Liver (tissue), 8 donors: ENCODE measurements at regions not wholly inside any gene's neighbourhood (a gene's known extent, or its start where the extent isn't known, plus 50 kb on each side); places are given as distances from the start of the nearest gene placed in this dataset.

Source experiments
- DNase-seq: peaks from one replicate; pipeline ENCODE4 v3.0.0-alpha.2; 2017; ENCODE audit warnings: low spot score
- H3K27ac ChIP-seq, 2 donors: one replicate each; pipeline ENCODE4 v1.7.0; 2013; ENCODE audit warnings: inconsistent platforms in 2 of 2, low read length in 2 of 2, control low read depth in 1 of 2, low read depth in 1 of 2, mild to moderate bottlenecking in 1 of 2
- H3K27me3 ChIP-seq, 4 donors: one replicate each; pipeline versions ENCODE4 v1.6.1 to v1.7.0; 2013; ENCODE audit warnings: low read length in 3 of 4, inconsistent platforms in 1 of 4, mild to moderate bottlenecking in 1 of 4, moderate library complexity in 1 of 4; ENCODE audit not compliant: control insufficient read depth in 4 of 4, insufficient read depth in 4 of 4
- H3K36me3 ChIP-seq, 4 donors: one replicate each; pipeline versions ENCODE4 v1.6.1 to v1.7.0; 2013; ENCODE audit warnings: low read length in 3 of 4, mild to moderate bottlenecking in 3 of 4, low read depth in 1 of 4, moderate library complexity in 1 of 4; ENCODE audit not compliant: control insufficient read depth in 4 of 4, insufficient read depth in 3 of 4
- H3K4me1 ChIP-seq, 4 donors: one replicate each; pipeline versions ENCODE4 v1.6.1 to v1.7.0; 2013; ENCODE audit warnings: low read length in 3 of 4, mild to moderate bottlenecking in 3 of 4, moderate library complexity in 1 of 4; ENCODE audit not compliant: control insufficient read depth in 4 of 4, insufficient read depth in 4 of 4
- H3K4me3 ChIP-seq, 3 donors: one replicate each; pipeline versions ENCODE4 v1.6.1 to v1.7.0; 2013; ENCODE audit warnings: low read length in 3 of 3, control low read depth in 1 of 3, low read depth in 1 of 3, mild to moderate bottlenecking in 1 of 3
- H3K9ac ChIP-seq, 2 donors: one replicate each; pipeline ENCODE4 v1.7.0; 2013; ENCODE audit warnings: low read length in 2 of 2, mild to moderate bottlenecking in 2 of 2, moderate library complexity in 2 of 2, control low read depth in 1 of 2, low read depth in 1 of 2
- H3K9me3 ChIP-seq, 4 donors: one replicate each; pipeline versions ENCODE4 v1.6.1 to v1.7.0; 2013; ENCODE audit warnings: low read length in 3 of 4; ENCODE audit not compliant: control insufficient read depth in 4 of 4
- EGR1 ChIP-seq, 2 donors: IDR thresholded peaks; 2 replicates each; pipeline ENCODE4 v1.6.1; 2016 to 2018; ENCODE audit warnings: antibody characterized with exemption in 2 of 2, low read depth in 2 of 2
- FOXA1 ChIP-seq: IDR thresholded peaks from 2 replicates; pipeline ENCODE4 v1.6.1; 2016; ENCODE audit warnings: antibody characterized with exemption
- FOXA2 ChIP-seq: IDR thresholded peaks from 2 replicates; pipeline ENCODE4 v1.6.1; 2016; ENCODE audit warnings: antibody characterized with exemption
- GABPA ChIP-seq, 2 donors: IDR thresholded peaks in 1 of 2; conservative IDR thresholded peaks in 1 of 2; 2 replicates each; pipeline ENCODE4 v1.6.1; 2016; ENCODE audit warnings: antibody characterized with exemption in 2 of 2, mild to moderate bottlenecking in 1 of 2, moderate library complexity in 1 of 2
- HNF4A ChIP-seq, 2 donors: conservative IDR thresholded peaks; 2 replicates each; pipeline ENCODE4 v1.6.1; 2016; ENCODE audit warnings: antibody characterized with exemption in 2 of 2, mild to moderate bottlenecking in 2 of 2
- HNF4G ChIP-seq: IDR thresholded peaks from 2 replicates; pipeline ENCODE4 v1.6.1; 2016; ENCODE audit warnings: antibody characterized with exemption
- JUND ChIP-seq, 2 donors: IDR thresholded peaks; 2 replicates each; pipeline ENCODE4 v1.6.1; 2016; ENCODE audit warnings: antibody characterized with exemption in 2 of 2
- MAX ChIP-seq: IDR thresholded peaks from 2 replicates; pipeline ENCODE4 v1.6.1; 2016; ENCODE audit warnings: antibody characterized with exemption
- NR2F2 ChIP-seq: IDR thresholded peaks from 2 replicates; pipeline ENCODE4 v1.6.1; 2016; ENCODE audit warnings: antibody characterized with exemption
- RAD21 ChIP-seq, 2 donors: IDR thresholded peaks; 2 replicates each; pipeline ENCODE4 v1.6.1; 2016; ENCODE audit warnings: antibody characterized with exemption in 2 of 2, mild to moderate bottlenecking in 2 of 2
- REST ChIP-seq: IDR thresholded peaks from 2 replicates; pipeline ENCODE4 v1.6.1; 2016; ENCODE audit warnings: antibody characterized with exemption, mild to moderate bottlenecking
- RXRA ChIP-seq, 2 donors: IDR thresholded peaks; 2 replicates each; pipeline ENCODE4 v1.6.1; 2017 to 2018; ENCODE audit warnings: antibody characterized with exemption in 2 of 2, mild to moderate bottlenecking in 1 of 2
- SP1 ChIP-seq: IDR thresholded peaks from 2 replicates; pipeline ENCODE4 v1.6.1; 2018; ENCODE audit warnings: antibody characterized with exemption, mild to moderate bottlenecking
- TAF1 ChIP-seq: conservative IDR thresholded peaks from 2 replicates; pipeline ENCODE4 v1.6.1; 2016; ENCODE audit warnings: antibody characterized with exemption, mild to moderate bottlenecking
- YY1 ChIP-seq: IDR thresholded peaks from 2 replicates; pipeline ENCODE4 v1.6.1; 2016; ENCODE audit warnings: antibody characterized with exemption, mild to moderate bottlenecking
- WGBS: extraction: QIAGEN DNeasy Blood & Tissue Kit; methylation state at CpG from one replicate; pipeline ENCODE4 v1.1.7; 2013; 5-methylcytosine and 5-hydroxymethylcytosine counted together
- TF ChIP-seq, protein P1 (sequence below): IDR thresholded peaks from 2 replicates; pipeline ENCODE4 v1.6.1; 2016; ENCODE audit warnings: antibody characterized with exemption
- TF ChIP-seq, protein P2 (sequence below): IDR thresholded peaks from 2 replicates; pipeline ENCODE4 v1.6.1; 2016; ENCODE audit warnings: antibody characterized with exemption
- TF ChIP-seq, protein P3 (sequence below): fragments of 150-350 bp; IDR thresholded peaks from 2 replicates; pipeline ENCODE4 v1.5.1; 2017; ENCODE audit warnings: improper control_type of control experiment, low read depth, low read length; ENCODE audit not compliant: missing input control
- donor health status: healthy.
- donor health status: healthy.
- donor health status: healthy.
- donor health status: healthy.
- donor health status: healthy.

DNA sequence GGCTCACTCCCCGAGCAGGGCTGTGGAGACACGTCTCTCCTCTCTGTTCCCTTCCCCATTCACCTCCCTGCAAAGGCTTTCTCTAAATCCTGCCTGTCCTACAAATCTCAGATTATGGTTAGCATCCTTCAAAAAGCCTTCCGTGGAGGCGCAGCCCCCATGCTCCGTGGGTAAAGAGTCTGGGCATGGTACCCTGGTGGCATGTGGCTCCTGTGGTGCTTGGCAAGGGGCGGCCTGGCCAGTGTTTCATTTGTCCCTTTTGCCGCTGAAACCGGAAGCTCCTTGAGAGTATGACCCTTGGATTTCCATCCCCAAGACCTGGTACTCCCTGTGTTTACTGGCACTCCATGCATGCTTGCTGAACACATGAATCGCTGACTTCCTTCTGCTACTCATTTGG, 839.3 kb upstream of the SALL3 start:
- Histone ChIP-seq H3K9me3 (no peaks in the 10 kb centered on the region), H3K4me3 (no peak overlapping the region), H3K4me1 (no peaks in the 10 kb centered on the region), H3K27me3 (no peaks in the 10 kb centered on the region), H3K27ac (no peak overlapping the region), H3K36me3 (no peaks in the 10 kb centered on the region), H3K9ac (no peak overlapping the region)
- no peak for DNase-seq
- 74% methylated on average over 9 of the region's 9 CpGs for WGBS
- TF ChIP-seq HNF4A (conservative IDR thresholded peaks at IDR 0.05) (no peak), JUND (IDR thresholded peaks at IDR 0.05) (no peak), HNF4G (no peak), RAD21 (IDR thresholded peaks at IDR 0.05) (no peak), FOXA2 (no peak), MAX (no peak), TAF1 (no peak), REST (no peak), RXRA (IDR thresholded peaks at IDR 0.05) (no peak), GABPA (IDR thresholded peaks at IDR 0.05 in 1 of 2, conservative IDR thresholded peaks at IDR 0.05 in 1 of 2) (no peak), NR2F2 (no peak), YY1 (no peak), FOXA1 (no peak), SP1 (no peak), EGR1 (IDR thresholded peaks at IDR 0.05; ENCODE audit: low read depth in 2 of 2) (no peak)
- TF ChIP-seq, protein P1, sequence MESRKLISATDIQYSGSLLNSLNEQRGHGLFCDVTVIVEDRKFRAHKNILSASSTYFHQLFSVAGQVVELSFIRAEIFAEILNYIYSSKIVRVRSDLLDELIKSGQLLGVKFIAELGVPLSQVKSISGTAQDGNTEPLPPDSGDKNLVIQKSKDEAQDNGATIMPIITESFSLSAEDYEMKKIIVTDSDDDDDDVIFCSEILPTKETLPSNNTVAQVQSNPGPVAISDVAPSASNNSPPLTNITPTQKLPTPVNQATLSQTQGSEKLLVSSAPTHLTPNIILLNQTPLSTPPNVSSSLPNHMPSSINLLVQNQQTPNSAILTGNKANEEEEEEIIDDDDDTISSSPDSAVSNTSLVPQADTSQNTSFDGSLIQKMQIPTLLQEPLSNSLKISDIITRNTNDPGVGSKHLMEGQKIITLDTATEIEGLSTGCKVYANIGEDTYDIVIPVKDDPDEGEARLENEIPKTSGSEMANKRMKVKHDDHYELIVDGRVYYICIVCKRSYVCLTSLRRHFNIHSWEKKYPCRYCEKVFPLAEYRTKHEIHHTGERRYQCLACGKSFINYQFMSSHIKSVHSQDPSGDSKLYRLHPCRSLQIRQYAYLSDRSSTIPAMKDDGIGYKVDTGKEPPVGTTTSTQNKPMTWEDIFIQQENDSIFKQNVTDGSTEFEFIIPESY: no peak
- TF ChIP-seq, protein P2, sequence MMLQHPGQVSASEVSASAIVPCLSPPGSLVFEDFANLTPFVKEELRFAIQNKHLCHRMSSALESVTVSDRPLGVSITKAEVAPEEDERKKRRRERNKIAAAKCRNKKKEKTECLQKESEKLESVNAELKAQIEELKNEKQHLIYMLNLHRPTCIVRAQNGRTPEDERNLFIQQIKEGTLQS: no peak
- TF ChIP-seq, protein P3, sequence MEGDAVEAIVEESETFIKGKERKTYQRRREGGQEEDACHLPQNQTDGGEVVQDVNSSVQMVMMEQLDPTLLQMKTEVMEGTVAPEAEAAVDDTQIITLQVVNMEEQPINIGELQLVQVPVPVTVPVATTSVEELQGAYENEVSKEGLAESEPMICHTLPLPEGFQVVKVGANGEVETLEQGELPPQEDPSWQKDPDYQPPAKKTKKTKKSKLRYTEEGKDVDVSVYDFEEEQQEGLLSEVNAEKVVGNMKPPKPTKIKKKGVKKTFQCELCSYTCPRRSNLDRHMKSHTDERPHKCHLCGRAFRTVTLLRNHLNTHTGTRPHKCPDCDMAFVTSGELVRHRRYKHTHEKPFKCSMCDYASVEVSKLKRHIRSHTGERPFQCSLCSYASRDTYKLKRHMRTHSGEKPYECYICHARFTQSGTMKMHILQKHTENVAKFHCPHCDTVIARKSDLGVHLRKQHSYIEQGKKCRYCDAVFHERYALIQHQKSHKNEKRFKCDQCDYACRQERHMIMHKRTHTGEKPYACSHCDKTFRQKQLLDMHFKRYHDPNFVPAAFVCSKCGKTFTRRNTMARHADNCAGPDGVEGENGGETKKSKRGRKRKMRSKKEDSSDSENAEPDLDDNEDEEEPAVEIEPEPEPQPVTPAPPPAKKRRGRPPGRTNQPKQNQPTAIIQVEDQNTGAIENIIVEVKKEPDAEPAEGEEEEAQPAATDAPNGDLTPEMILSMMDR: no peak

- Histone ChIP-seq H3K27ac (no peak overlapping the region), H3K9ac (no peak overlapping the region), H3K9me3 (no peaks in the 10 kb centered on the region), H3K27me3 (no peaks in the 10 kb centered on the region), H3K4me1 (no peaks in the 10 kb centered on the region), H3K36me3 (no peaks in the 10 kb centered on the region), H3K4me3 (no peak overlapping the region)
- WGBS: 68% methylated on average over 11 of the region's 11 CpGs
- TF ChIP-seq REST (no peak), FOXA1 (no peak), MAX (no peak), YY1 (no peak), TAF1 (no peak), RXRA (IDR thresholded peaks at IDR 0.05) (no peak)
- TF ChIP-seq, protein P2: no peak
- DNase-seq: no peak
Observed at GRCh38 chr18:78144669-78145068, 834.9 kb upstream of the SALL3 start.
